GM18870 (cell line): ENCODE measurements at regions not wholly inside any gene's neighbourhood (a gene's known extent, or its start where the extent isn't known, plus 50 kb on each side); places are given as distances from the start of the nearest gene placed in this dataset.
A peak's percentile ranks its signal among the peaks of the same experiment; 100 is the strongest.

Source experiments
- ATAC-seq: cut with Tn5 transposase; IDR thresholded peaks from one replicate; pipeline ENCODE4 v1.9.1; 2021; ENCODE audit warnings: moderate library complexity; ENCODE audit not compliant: unreplicated experiment

- ATAC-seq: no peak
Observed at GRCh38 chr15:96390986-96391385, 60.5 kb downstream of the NR2F2 start.

GRCh38 chr15:96392380-96393208, 62.1 kb downstream of the NR2F2 start:
- ATAC-seq: peak; percentile 53

GRCh38 chr15:96393209-96393513, 62.7 kb downstream of the NR2F2 start:
- ATAC-seq: no peak

GRCh38 chr15:96395687-96396086, 65.2 kb downstream of the NR2F2 start:
- ATAC-seq: no peak

GRCh38 chr15:96398776-96399175, 68.3 kb downstream of the NR2F2 start:
- no peak for ATAC-seq

- ATAC-seq: no peak
Observed at GRCh38 chr15:96402403-96402802, 71.9 kb downstream of the NR2F2 start.

GRCh38 chr15:96403071-96403470, 72.6 kb downstream of the NR2F2 start:
- ATAC-seq: no peak

GRCh38 chr15:96403932-96404331, 73.4 kb downstream of the NR2F2 start:
- no peak for ATAC-seq

GRCh38 chr15:96404560-96404959, 74.1 kb downstream of the NR2F2 start:
- ATAC-seq: no peak

- ATAC-seq: no peak
Observed at GRCh38 chr15:96406291-96406690, 75.8 kb downstream of the NR2F2 start.

- ATAC-seq: no peak
Observed at GRCh38 chr15:96406701-96407100, 76.2 kb downstream of the NR2F2 start.

GRCh38 chr15:96407482-96407881, 77.0 kb downstream of the NR2F2 start:
- no peak for ATAC-seq

- no peak for ATAC-seq
Observed at GRCh38 chr15:96408591-96409183, 78.2 kb downstream of the NR2F2 start.

GRCh38 chr15:96409215-96410138, 79.0 kb downstream of the NR2F2 start:
- no peak for ATAC-seq

GRCh38 chr15:96410175-96411055, 79.9 kb downstream of the NR2F2 start:
- no peak for ATAC-seq

- ATAC-seq: no peak
Observed at GRCh38 chr15:96411056-96412031, 80.8 kb downstream of the NR2F2 start.

GRCh38 chr15:96412045-96412905, 81.8 kb downstream of the NR2F2 start:
- ATAC-seq: no peak

GRCh38 chr15:96412906-96413231, 82.4 kb downstream of the NR2F2 start:
- no peak for ATAC-seq

GRCh38 chr15:96413657-96414056, 83.2 kb downstream of the NR2F2 start:
- ATAC-seq: no peak
